GM23338 (cell line): ENCODE measurements at regions not wholly inside any gene's neighbourhood (a gene's known extent, or its start where the extent isn't known, plus 50 kb on each side); places are given as distances from the start of the nearest gene placed in this dataset.

ENCODE experiments used
- ATAC-seq: fragments of 200-7000 bp; cut with Tn5 transposase; 3 replicates; pipeline ENCODE4 v1.9.1; 2020
- DNase-seq: peaks from one replicate; pipeline ENCODE4 v3.0.0-alpha.2; 2015; ENCODE audit warnings: low spot score
- H2AFZ ChIP-seq: fragments of 200-600 bp; sonication (generic); 2 replicates; pipeline ENCODE4 v1.8.0; 2016; ENCODE audit warnings: antibody characterized with exemption, mild to moderate bottlenecking, moderate library complexity
- H3F3A ChIP-seq: fragments of 200-600 bp; sonication (generic); replicated peaks from 2 replicates; pipeline ENCODE4 v1.8.0; 2017; ENCODE audit warnings: antibody characterized with exemption, mixed run types, low read depth
- H3K27ac ChIP-seq: fragments of 200-600 bp; sonication (generic); 2 replicates; pipeline ENCODE4 v1.6.1; 2016; ENCODE audit warnings: low read depth
- H3K27me3 ChIP-seq: fragments of 200-600 bp; sonication (generic); 2 replicates; pipeline ENCODE4 v1.8.0; 2016; ENCODE audit warnings: mild to moderate bottlenecking, mixed run types, moderate library complexity; ENCODE audit not compliant: insufficient read depth
- H3K36me3 ChIP-seq: fragments of 200-600 bp; sonication (generic); 2 replicates; pipeline ENCODE4 v1.8.0; 2016; ENCODE audit warnings: mild to moderate bottlenecking; ENCODE audit not compliant: insufficient read depth
- H3K4me1 ChIP-seq: fragments of 200-600 bp; sonication (generic); 2 replicates; pipeline ENCODE4 v1.8.0; 2016; ENCODE audit warnings: mild to moderate bottlenecking, moderate library complexity; ENCODE audit not compliant: insufficient read depth
- H3K4me2 ChIP-seq: fragments of 200-600 bp; sonication (generic); 2 replicates; pipeline ENCODE4 v1.7.1; 2017; ENCODE audit warnings: mixed run types
- H3K4me3 ChIP-seq: fragments of 200-600 bp; sonication (generic); 2 replicates; pipeline ENCODE4 v1.6.1; 2016; ENCODE audit warnings: mixed run types
- H3K79me2 ChIP-seq: fragments of 200-600 bp; sonication (generic); replicated peaks from 2 replicates; pipeline ENCODE4 v1.8.0; 2017; ENCODE audit warnings: mild to moderate bottlenecking; ENCODE audit not compliant: insufficient read depth
- H3K9me2 ChIP-seq: fragments of 200-600 bp; sonication (generic); 2 replicates; pipeline ENCODE4 v1.8.0; 2017; ENCODE audit not compliant: insufficient read depth
- H4K20me1 ChIP-seq: fragments of 200-600 bp; sonication (generic); replicated peaks from 2 replicates; pipeline ENCODE4 v1.8.0; 2017; ENCODE audit warnings: mild to moderate bottlenecking; ENCODE audit not compliant: insufficient read depth
- H3K27ac Mint-ChIP-seq: 2 replicates; pipeline ENCODE4 v1.8.0; 2020; ENCODE audit warnings: inconsistent platforms, mild to moderate bottlenecking, moderate library complexity, mixed read lengths
- H3K27me3 Mint-ChIP-seq: 3 replicates; pipeline ENCODE4 v1.8.0; 2022; ENCODE audit warnings: low read depth, mild to moderate bottlenecking, moderate library complexity, mixed read lengths, inconsistent platforms; ENCODE audit not compliant: insufficient read depth, poor library complexity
- H3K36me3 Mint-ChIP-seq: 3 replicates; pipeline ENCODE4 v1.8.0; 2021; ENCODE audit warnings: low read depth, mild to moderate bottlenecking, inconsistent platforms, moderate library complexity, mixed read lengths
- H3K4me1 Mint-ChIP-seq: 3 replicates; pipeline ENCODE4 v1.8.0; 2020; ENCODE audit warnings: mild to moderate bottlenecking, inconsistent platforms, mixed read lengths
- H3K4me3 Mint-ChIP-seq: 3 replicates; pipeline ENCODE4 v1.8.0; 2021; ENCODE audit warnings: moderate library complexity, mild to moderate bottlenecking, inconsistent platforms, mixed read lengths
- H3K9me3 Mint-ChIP-seq: 3 replicates; pipeline ENCODE4 v1.8.0; 2020; ENCODE audit warnings: moderate library complexity, mild to moderate bottlenecking, inconsistent platforms, mixed read lengths
- CREB1 ChIP-seq: fragments of 250-450 bp; sonication (Bioruptor Pico); IDR thresholded peaks from 2 replicates; pipeline ENCODE4 v1.5.0; 2020; ENCODE audit warnings: low read depth, mild to moderate bottlenecking, moderate library complexity
- EZH2 ChIP-seq: fragments of 200-600 bp; sonication (generic); IDR thresholded peaks from one replicate; pipeline ENCODE4 v1.8.0; 2017; ENCODE audit warnings: antibody characterized with exemption, mild to moderate bottlenecking, low read depth; ENCODE audit not compliant: unreplicated experiment
- EZH2phosphoT487 ChIP-seq: fragments of 200-600 bp; sonication (generic); IDR thresholded peaks from one replicate; pipeline ENCODE4 v1.8.1; 2018; ENCODE audit warnings: antibody characterized with exemption; ENCODE audit not compliant: unreplicated experiment
- JUNB ChIP-seq: IDR thresholded peaks from one replicate; pipeline ENCODE4 v1.6.1; 2016; ENCODE audit warnings: antibody characterized with exemption; ENCODE audit not compliant: unreplicated experiment
- NANOG ChIP-seq: IDR thresholded peaks from 2 replicates; pipeline ENCODE4 v1.6.1; 2016; ENCODE audit warnings: antibody characterized with exemption, borderline replicate concordance
- STAT1 ChIP-seq: IDR thresholded peaks from one replicate; pipeline ENCODE4 v1.6.1; 2016; ENCODE audit warnings: antibody characterized with exemption; ENCODE audit not compliant: unreplicated experiment
- ZNF114 ChIP-seq: fragments of 250-450 bp; sonication (Bioruptor Pico); IDR thresholded peaks from 2 replicates; pipeline ENCODE4 v1.5.0; 2020; ENCODE audit warnings: mild to moderate bottlenecking, moderate library complexity
- TF ChIP-seq, protein P1 (sequence below), 2 experiments: fragments of 200-600 bp in 1 of 2; sonication (generic) in 1 of 2; conservative IDR thresholded peaks; 2 replicates each; pipeline versions ENCODE4 v1.5.1 to v1.6.1; 2016 to 2017; ENCODE audit warnings: antibody characterized with exemption in 2 of 2, low read depth in 2 of 2, mild to moderate bottlenecking in 2 of 2, moderate library complexity in 1 of 2
- TF ChIP-seq, protein P2 (sequence below): fragments of 250-450 bp; sonication (Bioruptor Pico); IDR thresholded peaks from 2 replicates; pipeline ENCODE4 v1.5.0; 2020; ENCODE audit warnings: mild to moderate bottlenecking, moderate library complexity
- TF ChIP-seq, protein P3 (sequence below): IDR thresholded peaks from one replicate; pipeline ENCODE4 v1.6.1; 2018; ENCODE audit warnings: antibody characterized with exemption; ENCODE audit not compliant: unreplicated experiment

- Histone ChIP-seq H3K27me3 (no peaks in the 10 kb centered on the region), H4K20me1 (no peaks in the 10 kb centered on the region), H3K4me3 (no peak overlapping the region), H3K36me3 (0 out of 2 replicates have a peak, but pooled peaks cover 8% of the 10 kb centered on the region), H3K9me2 (no peaks in the 10 kb centered on the region), H3K4me2 (no peak overlapping the region), H3K4me1 (no peaks in the 10 kb centered on the region), H3K79me2 (no peaks in the 10 kb centered on the region), H2AFZ (no peak overlapping the region), H3K27ac (no peak overlapping the region), H3F3A (no peaks in the 10 kb centered on the region)
- ATAC-seq (no peak), DNase-seq (no peak)
- Mint-ChIP-seq H3K9me3 (peaks cover 86% of the 10 kb centered on the region), H3K4me3 (no peak overlapping the region), H3K27me3 (peaks cover 2% of the 10 kb centered on the region), H3K27ac (no peak overlapping the region), H3K4me1 (no peaks in the 10 kb centered on the region), H3K36me3 (peaks cover 3% of the 10 kb centered on the region; the same call in 1 of the 3 replicates)
- no peak for TF ChIP-seq NANOG
- TF ChIP-seq, protein P1, sequence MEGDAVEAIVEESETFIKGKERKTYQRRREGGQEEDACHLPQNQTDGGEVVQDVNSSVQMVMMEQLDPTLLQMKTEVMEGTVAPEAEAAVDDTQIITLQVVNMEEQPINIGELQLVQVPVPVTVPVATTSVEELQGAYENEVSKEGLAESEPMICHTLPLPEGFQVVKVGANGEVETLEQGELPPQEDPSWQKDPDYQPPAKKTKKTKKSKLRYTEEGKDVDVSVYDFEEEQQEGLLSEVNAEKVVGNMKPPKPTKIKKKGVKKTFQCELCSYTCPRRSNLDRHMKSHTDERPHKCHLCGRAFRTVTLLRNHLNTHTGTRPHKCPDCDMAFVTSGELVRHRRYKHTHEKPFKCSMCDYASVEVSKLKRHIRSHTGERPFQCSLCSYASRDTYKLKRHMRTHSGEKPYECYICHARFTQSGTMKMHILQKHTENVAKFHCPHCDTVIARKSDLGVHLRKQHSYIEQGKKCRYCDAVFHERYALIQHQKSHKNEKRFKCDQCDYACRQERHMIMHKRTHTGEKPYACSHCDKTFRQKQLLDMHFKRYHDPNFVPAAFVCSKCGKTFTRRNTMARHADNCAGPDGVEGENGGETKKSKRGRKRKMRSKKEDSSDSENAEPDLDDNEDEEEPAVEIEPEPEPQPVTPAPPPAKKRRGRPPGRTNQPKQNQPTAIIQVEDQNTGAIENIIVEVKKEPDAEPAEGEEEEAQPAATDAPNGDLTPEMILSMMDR (conservative IDR thresholded peaks at IDR 0.05; ENCODE audit: low read depth in 2 of 2), result no peak
- TF ChIP-seq JUNB, result no peak
- no peak for TF ChIP-seq ZNF114
Observed at GRCh38 chr3:5560199-5560598, 372.7 kb downstream of the EDEM1 start.

DNA sequence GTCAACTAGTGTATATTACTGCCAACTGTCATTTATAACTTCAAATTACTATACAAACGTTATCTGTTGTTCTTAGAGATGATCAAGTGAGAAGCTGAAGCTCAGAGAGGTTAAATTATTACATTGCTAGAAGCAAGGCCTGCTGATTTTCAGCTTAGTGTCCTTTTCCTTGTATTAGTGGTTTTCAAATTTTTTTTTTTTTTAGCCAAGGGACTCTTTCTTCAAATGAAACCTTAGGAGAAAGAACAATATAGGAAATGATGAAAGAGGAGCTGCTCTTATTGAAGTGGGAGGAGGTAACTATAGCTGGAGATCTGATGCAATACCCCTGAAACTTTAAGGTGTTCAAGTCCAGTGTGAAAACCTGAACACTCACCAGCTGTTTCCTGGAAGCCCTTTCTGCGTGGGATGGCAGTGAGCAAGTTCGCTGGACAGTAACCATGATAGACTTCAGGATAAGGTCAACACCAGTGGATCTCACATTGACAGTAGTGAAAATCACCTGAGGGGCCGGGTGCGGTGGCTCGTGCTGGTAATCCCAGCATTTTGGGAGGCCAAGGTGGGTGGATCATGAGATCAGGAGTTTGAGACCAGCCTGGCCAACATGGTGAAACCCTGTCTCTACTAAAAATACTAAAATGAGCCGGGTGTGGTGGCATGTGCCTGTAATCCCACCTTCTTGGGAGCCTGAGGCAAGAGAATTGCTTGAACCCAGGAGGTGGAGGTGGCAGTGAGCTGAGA lies 376.2 kb downstream of the EDEM1 start:
- no peaks in the 10 kb centered on the region for H3K4me1 ChIP-seq
- H3K27ac Mint-ChIP-seq, result no peak overlapping the region
- peaks cover 3% of the 10 kb centered on the region; the same call in 1 of the 3 replicates for H3K36me3 Mint-ChIP-seq
- no peak overlapping the region for H2AFZ ChIP-seq
- no peaks in the 10 kb centered on the region for H3K9me2 ChIP-seq
- H3K27me3 Mint-ChIP-seq, result peaks cover 2% of the 10 kb centered on the region
- no peaks in the 10 kb centered on the region for H3F3A ChIP-seq
- H3K4me3 ChIP-seq, result no peak overlapping the region
- H3K27ac ChIP-seq, result no peak overlapping the region
- no peaks in the 10 kb centered on the region for H4K20me1 ChIP-seq
- H3K4me2 ChIP-seq, result no peak overlapping the region
- H3K4me1 Mint-ChIP-seq, result no peaks in the 10 kb centered on the region
- H3K27me3 ChIP-seq, result peaks cover 4% of the 10 kb centered on the region; the same call in 1 of the 2 replicates
- H3K4me3 Mint-ChIP-seq, result no peak overlapping the region
- peaks cover 90% of the 10 kb centered on the region for H3K9me3 Mint-ChIP-seq
- no peak for ATAC-seq
- H3K79me2 ChIP-seq, result no peaks in the 10 kb centered on the region
- DNase-seq, result no peak
- H3K36me3 ChIP-seq, result peaks cover 8% of the 10 kb centered on the region; the same call in 1 of the 2 replicates
- TF ChIP-seq EZH2phosphoT487 (no peak), STAT1 (no peak), CREB1 (CRISPR knock-in tag) (no peak), ZNF114 (no peak), EZH2 (no peak), JUNB (no peak)
- TF ChIP-seq, protein P2, sequence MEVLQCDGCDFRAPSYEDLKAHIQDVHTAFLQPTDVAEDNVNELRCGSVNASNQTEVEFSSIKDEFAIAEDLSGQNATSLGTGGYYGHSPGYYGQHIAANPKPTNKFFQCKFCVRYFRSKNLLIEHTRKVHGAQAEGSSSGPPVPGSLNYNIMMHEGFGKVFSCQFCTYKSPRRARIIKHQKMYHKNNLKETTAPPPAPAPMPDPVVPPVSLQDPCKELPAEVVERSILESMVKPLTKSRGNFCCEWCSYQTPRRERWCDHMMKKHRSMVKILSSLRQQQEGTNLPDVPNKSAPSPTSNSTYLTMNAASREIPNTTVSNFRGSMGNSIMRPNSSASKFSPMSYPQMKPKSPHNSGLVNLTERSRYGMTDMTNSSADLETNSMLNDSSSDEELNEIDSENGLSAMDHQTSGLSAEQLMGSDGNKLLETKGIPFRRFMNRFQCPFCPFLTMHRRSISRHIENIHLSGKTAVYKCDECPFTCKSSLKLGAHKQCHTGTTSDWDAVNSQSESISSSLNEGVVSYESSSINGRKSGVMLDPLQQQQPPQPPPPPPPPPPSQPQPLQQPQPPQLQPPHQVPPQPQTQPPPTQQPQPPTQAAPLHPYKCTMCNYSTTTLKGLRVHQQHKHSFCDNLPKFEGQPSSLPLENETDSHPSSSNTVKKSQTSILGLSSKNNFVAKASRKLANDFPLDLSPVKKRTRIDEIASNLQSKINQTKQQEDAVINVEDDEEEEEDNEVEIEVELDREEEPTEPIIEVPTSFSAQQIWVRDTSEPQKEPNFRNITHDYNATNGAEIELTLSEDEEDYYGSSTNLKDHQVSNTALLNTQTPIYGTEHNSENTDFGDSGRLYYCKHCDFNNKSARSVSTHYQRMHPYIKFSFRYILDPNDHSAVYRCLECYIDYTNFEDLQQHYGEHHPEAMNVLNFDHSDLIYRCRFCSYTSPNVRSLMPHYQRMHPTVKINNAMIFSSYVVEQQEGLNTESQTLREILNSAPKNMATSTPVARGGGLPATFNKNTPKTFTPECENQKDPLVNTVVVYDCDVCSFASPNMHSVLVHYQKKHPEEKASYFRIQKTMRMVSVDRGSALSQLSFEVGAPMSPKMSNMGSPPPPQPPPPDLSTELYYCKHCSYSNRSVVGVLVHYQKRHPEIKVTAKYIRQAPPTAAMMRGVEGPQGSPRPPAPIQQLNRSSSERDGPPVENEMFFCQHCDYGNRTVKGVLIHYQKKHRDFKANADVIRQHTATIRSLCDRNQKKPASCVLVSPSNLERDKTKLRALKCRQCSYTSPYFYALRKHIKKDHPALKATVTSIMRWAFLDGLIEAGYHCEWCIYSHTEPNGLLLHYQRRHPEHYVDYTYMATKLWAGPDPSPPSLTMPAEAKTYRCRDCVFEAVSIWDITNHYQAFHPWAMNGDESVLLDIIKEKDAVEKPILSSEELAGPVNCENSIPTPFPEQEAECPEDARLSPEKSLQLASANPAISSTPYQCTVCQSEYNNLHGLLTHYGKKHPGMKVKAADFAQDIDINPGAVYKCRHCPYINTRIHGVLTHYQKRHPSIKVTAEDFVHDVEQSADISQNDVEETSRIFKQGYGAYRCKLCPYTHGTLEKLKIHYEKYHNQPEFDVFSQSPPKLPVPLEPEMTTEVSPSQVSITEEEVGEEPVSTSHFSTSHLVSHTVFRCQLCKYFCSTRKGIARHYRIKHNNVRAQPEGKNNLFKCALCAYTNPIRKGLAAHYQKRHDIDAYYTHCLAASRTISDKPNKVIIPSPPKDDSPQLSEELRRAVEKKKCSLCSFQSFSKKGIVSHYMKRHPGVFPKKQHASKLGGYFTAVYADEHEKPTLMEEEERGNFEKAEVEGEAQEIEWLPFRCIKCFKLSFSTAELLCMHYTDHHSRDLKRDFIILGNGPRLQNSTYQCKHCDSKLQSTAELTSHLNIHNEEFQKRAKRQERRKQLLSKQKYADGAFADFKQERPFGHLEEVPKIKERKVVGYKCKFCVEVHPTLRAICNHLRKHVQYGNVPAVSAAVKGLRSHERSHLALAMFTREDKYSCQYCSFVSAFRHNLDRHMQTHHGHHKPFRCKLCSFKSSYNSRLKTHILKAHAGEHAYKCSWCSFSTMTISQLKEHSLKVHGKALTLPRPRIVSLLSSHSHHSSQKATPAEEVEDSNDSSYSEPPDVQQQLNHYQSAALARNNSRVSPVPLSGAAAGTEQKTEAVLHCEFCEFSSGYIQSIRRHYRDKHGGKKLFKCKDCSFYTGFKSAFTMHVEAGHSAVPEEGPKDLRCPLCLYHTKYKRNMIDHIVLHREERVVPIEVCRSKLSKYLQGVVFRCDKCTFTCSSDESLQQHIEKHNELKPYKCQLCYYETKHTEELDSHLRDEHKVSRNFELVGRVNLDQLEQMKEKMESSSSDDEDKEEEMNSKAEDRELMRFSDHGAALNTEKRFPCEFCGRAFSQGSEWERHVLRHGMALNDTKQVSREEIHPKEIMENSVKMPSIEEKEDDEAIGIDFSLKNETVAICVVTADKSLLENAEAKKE (CRISPR knock-in tag), result no peak
- TF ChIP-seq, protein P3, sequence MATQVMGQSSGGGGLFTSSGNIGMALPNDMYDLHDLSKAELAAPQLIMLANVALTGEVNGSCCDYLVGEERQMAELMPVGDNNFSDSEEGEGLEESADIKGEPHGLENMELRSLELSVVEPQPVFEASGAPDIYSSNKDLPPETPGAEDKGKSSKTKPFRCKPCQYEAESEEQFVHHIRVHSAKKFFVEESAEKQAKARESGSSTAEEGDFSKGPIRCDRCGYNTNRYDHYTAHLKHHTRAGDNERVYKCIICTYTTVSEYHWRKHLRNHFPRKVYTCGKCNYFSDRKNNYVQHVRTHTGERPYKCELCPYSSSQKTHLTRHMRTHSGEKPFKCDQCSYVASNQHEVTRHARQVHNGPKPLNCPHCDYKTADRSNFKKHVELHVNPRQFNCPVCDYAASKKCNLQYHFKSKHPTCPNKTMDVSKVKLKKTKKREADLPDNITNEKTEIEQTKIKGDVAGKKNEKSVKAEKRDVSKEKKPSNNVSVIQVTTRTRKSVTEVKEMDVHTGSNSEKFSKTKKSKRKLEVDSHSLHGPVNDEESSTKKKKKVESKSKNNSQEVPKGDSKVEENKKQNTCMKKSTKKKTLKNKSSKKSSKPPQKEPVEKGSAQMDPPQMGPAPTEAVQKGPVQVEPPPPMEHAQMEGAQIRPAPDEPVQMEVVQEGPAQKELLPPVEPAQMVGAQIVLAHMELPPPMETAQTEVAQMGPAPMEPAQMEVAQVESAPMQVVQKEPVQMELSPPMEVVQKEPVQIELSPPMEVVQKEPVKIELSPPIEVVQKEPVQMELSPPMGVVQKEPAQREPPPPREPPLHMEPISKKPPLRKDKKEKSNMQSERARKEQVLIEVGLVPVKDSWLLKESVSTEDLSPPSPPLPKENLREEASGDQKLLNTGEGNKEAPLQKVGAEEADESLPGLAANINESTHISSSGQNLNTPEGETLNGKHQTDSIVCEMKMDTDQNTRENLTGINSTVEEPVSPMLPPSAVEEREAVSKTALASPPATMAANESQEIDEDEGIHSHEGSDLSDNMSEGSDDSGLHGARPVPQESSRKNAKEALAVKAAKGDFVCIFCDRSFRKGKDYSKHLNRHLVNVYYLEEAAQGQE, result no peak
